Epithelial cell of proximal tubule (primary cell): ENCODE measurements at regions not wholly inside any gene's neighbourhood (a gene's known extent, or its start where the extent isn't known, plus 50 kb on each side); places are given as distances from the start of the nearest gene placed in this dataset.

Experiments
- DNase-seq: peaks from one replicate; pipeline ENCODE4 v3.0.0-alpha.2; 2011; ENCODE audit warnings: low read depth
- H3K4me3 ChIP-seq: 2 replicates; pipeline ENCODE4 v1.5.1; 2011; ENCODE audit warnings: low read depth, mild to moderate bottlenecking, low read length
- TF ChIP-seq, protein P1 (sequence below): conservative IDR thresholded peaks from 2 replicates; pipeline ENCODE4 v1.5.1; 2012; ENCODE audit warnings: low read depth, mild to moderate bottlenecking, low read length

DNA sequence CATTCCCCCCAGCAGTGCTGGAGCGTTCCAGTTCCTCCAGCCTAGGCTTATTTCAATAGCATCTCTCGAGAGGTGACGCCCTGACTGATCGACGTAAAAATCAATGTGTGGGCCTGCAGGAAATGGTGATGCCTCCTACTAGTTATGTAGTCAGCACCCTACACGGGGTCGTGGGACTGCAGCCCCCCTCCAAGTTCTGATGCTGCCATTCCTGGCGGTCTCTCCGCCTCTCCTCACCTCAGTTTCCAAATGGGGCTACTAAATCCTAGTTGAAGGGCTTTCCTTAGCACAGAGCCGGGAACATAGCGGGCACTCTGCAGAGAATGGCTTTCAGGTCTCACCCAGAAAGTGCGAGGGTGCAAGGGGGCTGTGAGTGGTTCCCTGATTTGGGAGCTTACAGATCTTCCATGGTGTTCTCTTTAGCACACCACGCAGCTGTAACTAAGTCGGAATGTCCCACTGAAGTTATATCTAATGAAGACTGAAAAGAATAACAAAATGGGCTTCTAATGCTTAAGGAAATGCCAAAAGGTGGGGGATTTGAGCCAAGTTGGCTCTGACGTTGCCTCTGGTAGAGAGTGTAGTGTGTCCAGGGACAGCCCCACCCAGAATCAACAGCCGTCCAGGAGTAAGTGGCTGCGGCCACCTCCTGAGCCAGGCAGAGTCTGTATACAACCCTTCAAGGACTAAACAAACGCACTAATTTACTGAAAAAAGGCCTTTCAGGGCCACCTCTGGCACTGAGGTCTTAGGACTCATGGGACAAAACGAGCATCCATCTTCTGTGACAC lies 299.7 kb upstream of the FOXF1 start:
- TF ChIP-seq, protein P1, sequence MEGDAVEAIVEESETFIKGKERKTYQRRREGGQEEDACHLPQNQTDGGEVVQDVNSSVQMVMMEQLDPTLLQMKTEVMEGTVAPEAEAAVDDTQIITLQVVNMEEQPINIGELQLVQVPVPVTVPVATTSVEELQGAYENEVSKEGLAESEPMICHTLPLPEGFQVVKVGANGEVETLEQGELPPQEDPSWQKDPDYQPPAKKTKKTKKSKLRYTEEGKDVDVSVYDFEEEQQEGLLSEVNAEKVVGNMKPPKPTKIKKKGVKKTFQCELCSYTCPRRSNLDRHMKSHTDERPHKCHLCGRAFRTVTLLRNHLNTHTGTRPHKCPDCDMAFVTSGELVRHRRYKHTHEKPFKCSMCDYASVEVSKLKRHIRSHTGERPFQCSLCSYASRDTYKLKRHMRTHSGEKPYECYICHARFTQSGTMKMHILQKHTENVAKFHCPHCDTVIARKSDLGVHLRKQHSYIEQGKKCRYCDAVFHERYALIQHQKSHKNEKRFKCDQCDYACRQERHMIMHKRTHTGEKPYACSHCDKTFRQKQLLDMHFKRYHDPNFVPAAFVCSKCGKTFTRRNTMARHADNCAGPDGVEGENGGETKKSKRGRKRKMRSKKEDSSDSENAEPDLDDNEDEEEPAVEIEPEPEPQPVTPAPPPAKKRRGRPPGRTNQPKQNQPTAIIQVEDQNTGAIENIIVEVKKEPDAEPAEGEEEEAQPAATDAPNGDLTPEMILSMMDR = no peak
- DNase-seq = no peak
- no peak overlapping the region for H3K4me3 ChIP-seq

DNA sequence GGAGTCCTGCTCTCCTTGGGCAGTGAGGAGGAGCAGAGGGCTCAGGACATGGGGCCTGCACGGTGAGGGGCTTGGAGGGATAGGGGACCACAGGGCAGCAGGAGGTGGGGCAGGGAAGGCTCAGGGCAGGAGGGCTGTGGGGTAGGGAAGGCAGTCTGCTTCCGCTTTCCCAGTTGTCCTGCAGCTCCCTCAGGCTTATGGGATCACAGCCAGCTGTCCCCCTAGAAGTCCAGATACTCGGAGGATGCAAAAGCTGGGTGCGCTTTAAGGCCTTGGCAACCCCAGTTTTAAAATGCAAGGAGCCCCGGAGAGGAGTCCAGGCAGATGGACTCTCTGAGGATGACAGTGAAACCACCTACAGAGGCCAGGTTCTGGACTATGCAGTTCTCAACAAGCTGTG lies 299.1 kb upstream of the FOXF1 start:
- H3K4me3 ChIP-seq = no peak overlapping the region
- TF ChIP-seq, protein P1 = no peak
- DNase-seq = no peak

DNA sequence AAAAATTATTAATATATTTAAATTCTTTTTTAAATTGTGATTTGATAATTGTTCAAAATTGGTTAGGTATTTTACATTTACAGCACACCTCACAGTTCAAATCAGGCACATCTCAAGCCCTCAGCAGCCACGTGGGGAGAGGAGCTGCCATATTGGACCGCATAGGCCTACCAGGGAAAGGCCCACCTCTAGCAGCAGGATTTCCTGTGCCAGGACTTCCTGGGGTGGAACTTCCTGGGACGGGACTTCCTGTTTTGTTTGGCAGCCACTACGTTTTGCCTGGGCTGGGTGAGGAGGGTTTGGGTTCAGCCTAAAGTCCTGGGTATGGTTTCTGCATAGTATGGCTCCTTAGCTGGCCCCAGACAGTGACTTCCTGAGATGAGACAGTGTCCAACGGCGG lies 298.5 kb upstream of the FOXF1 start:
- TF ChIP-seq, protein P1 = no peak
- DNase-seq = no peak
- no peak overlapping the region for H3K4me3 ChIP-seq

DNA sequence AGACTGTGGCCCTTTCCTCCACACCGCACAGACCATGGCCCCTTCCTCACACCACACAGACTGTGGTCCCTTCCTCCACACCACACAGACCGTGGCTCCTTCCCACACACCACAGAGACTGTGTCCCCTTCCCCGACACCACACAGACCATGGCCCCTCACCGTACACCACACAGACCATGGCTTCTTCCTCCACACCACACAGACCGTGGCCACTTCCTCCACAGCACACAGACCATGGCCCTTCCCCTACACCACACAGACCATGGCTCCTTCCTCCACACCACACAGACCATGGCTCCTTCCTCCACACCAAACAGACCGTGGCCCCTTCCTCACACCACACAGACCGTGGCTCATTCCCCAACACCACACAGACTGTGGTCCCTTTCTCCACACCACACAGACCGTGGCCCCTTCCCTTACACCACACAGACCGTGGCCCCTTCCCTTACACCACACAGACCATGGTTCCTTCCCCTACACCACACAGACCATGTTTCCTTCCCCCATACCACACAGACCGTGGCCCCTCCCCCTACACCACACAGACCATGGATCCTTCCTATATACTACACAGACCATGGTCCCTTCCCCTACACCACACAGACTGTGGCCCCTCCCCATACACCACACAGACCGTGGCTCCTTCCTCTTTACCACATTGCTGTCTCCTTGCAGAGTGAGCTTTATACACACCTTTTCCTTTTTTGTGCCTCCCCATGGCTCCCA lies 297.5 kb upstream of the FOXF1 start:
- TF ChIP-seq, protein P1 = no peak
- DNase-seq = no peak

DNA sequence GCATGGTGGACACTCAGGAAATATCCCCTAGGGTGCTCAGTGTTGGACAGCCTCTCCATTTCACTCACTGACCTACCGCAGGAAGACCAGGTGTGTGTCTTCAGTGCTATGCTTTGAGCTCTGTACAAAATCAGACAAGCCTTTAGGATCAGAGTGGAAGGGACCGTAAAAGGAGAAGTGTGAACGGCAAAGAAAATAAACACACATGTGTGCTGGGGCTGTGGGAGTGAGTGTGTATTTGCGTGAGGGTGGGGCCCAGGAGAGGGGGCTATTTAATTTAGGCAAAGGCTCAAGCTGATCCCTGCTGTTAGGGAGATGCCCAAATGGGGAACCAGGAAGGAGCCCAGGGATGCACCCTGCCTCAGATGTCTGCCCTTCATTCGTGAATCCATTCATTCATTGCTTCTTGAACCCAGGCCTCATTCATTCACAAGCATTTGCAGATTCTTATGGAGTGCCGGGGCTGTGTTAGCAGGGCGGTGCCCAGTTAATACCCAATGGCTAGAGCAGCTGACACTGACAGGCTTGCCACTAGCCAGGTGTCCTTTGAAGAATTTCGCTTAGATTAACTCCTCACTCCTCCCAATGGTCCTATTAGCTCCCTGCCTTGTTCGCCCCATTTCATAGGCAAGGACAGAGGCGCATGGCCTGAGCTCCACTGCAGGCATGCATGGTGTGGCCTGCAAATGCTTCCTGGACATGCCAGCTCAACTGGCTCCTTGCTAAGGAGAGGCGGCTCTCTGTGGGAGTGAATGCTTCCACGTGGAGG lies 296.7 kb upstream of the FOXF1 start:
- no peak overlapping the region for H3K4me3 ChIP-seq
- no peak for DNase-seq
- TF ChIP-seq, protein P1 = no peak

More for the DNA sequence above, 297.5 kb upstream of the FOXF1 start:
- no peak overlapping the region for H3K4me3 ChIP-seq

DNA sequence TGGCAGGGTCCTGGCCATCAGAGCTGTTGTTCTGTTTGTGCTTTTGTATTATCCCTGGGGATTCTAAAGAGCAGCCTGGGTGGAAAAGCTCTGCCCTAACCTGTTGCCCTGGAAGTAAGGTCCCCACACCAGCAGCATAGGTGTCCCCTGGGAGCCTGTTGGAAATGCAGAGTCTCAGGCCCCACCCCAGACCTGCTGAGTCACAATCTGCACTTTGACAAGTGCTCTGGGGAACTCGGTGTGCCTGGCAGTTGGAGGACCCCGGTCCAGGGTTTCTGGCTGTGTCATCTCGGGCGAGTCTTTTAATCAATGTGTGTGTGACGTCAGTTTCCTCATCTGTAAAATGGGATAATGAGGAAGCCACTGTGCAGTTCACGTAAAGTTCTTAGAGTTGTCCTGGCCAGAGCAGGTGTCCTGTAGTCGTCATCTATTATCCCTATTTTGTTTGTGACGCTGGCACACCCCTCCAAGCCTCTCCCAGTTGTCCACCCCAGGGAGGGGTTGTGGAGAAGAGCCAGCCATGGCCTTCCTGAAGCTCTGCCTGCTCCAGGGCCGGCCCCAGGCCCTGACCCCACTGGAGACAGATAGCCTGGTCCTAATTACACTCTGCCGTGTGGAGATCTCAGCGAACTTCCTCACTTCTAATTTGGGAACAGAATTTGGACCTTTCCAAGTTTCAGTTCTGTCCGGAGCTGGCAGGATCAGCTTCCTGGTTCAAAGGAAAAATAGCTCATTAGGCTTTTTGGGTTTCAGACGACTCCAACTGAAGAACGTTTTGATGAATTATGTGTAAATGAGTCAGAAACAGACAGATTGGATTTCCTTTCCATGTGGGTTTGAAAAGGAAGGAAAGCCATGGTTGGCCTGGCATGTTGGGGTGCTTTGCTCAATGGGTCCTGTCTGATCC lies 295.7 kb upstream of the FOXF1 start:
- TF ChIP-seq, protein P1 = no peak
- no peak for DNase-seq
- H3K4me3 ChIP-seq = no peak overlapping the region
